LNCAP (cell line): ENCODE measurements at regions not wholly inside any gene's neighbourhood (a gene's known extent, or its start where the extent isn't known, plus 50 kb on each side); places are given as distances from the start of the nearest gene placed in this dataset.

Source experiments
- CTCF ChIP-seq: fragments of 450-650 bp; IDR thresholded peaks from 2 replicates; pipeline ENCODE4 v1.5.1; 2017; ENCODE audit warnings: mild to moderate bottlenecking

GRCh38 chr12:131333621-131334440 lies 377.1 kb upstream of the SFSWAP start:
- no peak for TF ChIP-seq CTCF

- TF ChIP-seq CTCF = no peak
These were observed 376.1 kb upstream of the SFSWAP start for GRCh38 chr12:131334835-131335234.

GRCh38 chr12:131335456-131335855 lies 375.4 kb upstream of the SFSWAP start:
- TF ChIP-seq CTCF = no peak

GRCh38 chr12:131340616-131341210 lies 370.2 kb upstream of the SFSWAP start:
- TF ChIP-seq CTCF = no peak

GRCh38 chr12:131345521-131346436 lies 365.1 kb upstream of the SFSWAP start:
- TF ChIP-seq CTCF = no peak

GRCh38 chr12:131346555-131347344 lies 364.1 kb upstream of the SFSWAP start:
- no peak for TF ChIP-seq CTCF

GRCh38 chr12:131347345-131347714 lies 363.6 kb upstream of the SFSWAP start:
- no peak for TF ChIP-seq CTCF
